Astrocyte (in vitro differentiated cells and primary cell): ENCODE measurements at regions not wholly inside any gene's neighbourhood (a gene's known extent, or its start where the extent isn't known, plus 50 kb on each side); places are given as distances from the start of the nearest gene placed in this dataset.

Source experiments
- DNase-seq: peaks from one replicate; pipeline ENCODE4 v3.0.0-alpha.2; 2010; ENCODE audit warnings: low read depth
- FAIRE-seq: peaks from 2 replicates; lab custom pipeline; 2011; peaks lifted over from hg19 to GRCh38; lab: Jason Lieb, UNC
- H2AFZ ChIP-seq: 2 replicates; pipeline ENCODE4 v1.6.0; 2012; ENCODE audit warnings: low read depth, low read length, inconsistent platforms
- H3K27ac ChIP-seq: 2 replicates; pipeline ENCODE4 v1.5.1; 2011; ENCODE audit warnings: low read depth, low read length, inconsistent platforms
- H3K27me3 ChIP-seq: 2 replicates; pipeline ENCODE4 v1.6.0; 2011; ENCODE audit warnings: low read length, inconsistent platforms; ENCODE audit not compliant: insufficient read depth
- H3K36me3 ChIP-seq: 2 replicates; pipeline ENCODE4 v1.5.1; 2011; ENCODE audit warnings: low read length, inconsistent platforms; ENCODE audit not compliant: insufficient read depth
- H3K4me1 ChIP-seq: 2 replicates; pipeline ENCODE4 v1.5.1; 2011; ENCODE audit warnings: low read length, inconsistent platforms; ENCODE audit not compliant: insufficient read depth
- H3K4me2 ChIP-seq: 2 replicates; pipeline ENCODE4 v1.6.0; 2012; ENCODE audit warnings: low read length, inconsistent platforms
- H3K4me3 ChIP-seq: 2 replicates; pipeline ENCODE4 v1.5.1; 2011; ENCODE audit warnings: low read depth, mild to moderate bottlenecking, low read length, inconsistent platforms; ENCODE audit not compliant: insufficient read depth
- H3K79me2 ChIP-seq: 2 replicates; pipeline ENCODE4 v1.6.0; 2012; ENCODE audit warnings: mild to moderate bottlenecking, low read length, inconsistent platforms; ENCODE audit not compliant: insufficient read depth
- H3K9ac ChIP-seq: 2 replicates; pipeline ENCODE4 v1.6.0; 2012; ENCODE audit warnings: mild to moderate bottlenecking, low read length, inconsistent platforms
- H3K9me3 ChIP-seq: 2 replicates; pipeline ENCODE4 v1.5.1; 2012; ENCODE audit warnings: low read depth, mild to moderate bottlenecking, low read length, inconsistent platforms; ENCODE audit not compliant: insufficient read depth
- H4K20me1 ChIP-seq: 2 replicates; pipeline ENCODE4 v1.6.0; 2012; ENCODE audit warnings: low read length, inconsistent platforms; ENCODE audit not compliant: insufficient read depth
- H3K27ac Mint-ChIP-seq: one replicate; pipeline ENCODE4 v1.8.0; 2021; ENCODE audit warnings: mild to moderate bottlenecking, mixed read lengths; ENCODE audit not compliant: unreplicated experiment
- H3K27me3 Mint-ChIP-seq: one replicate; pipeline ENCODE4 v1.8.0; 2021; ENCODE audit warnings: low read depth, mixed read lengths; ENCODE audit not compliant: unreplicated experiment
- H3K36me3 Mint-ChIP-seq: one replicate; pipeline ENCODE4 v1.8.0; 2021; ENCODE audit warnings: low read depth, mixed read lengths; ENCODE audit not compliant: unreplicated experiment
- H3K4me1 Mint-ChIP-seq: one replicate; pipeline ENCODE4 v1.8.0; 2021; ENCODE audit warnings: low read depth, mixed read lengths; ENCODE audit not compliant: unreplicated experiment
- H3K4me3 Mint-ChIP-seq: one replicate; pipeline ENCODE4 v1.8.0; 2021; ENCODE audit warnings: mild to moderate bottlenecking, moderate library complexity, mixed read lengths; ENCODE audit not compliant: unreplicated experiment
- H3K9me3 Mint-ChIP-seq: one replicate; pipeline ENCODE4 v1.8.0; 2021; ENCODE audit warnings: mild to moderate bottlenecking, mixed read lengths; ENCODE audit not compliant: unreplicated experiment
- CTCF ChIP-seq: IDR thresholded peaks from 2 replicates; pipeline ENCODE4 v1.5.1; 2011; ENCODE audit warnings: low read depth, mild to moderate bottlenecking, inconsistent platforms, low read length, moderate library complexity; ENCODE audit not compliant: insufficient read depth
- EZH2 ChIP-seq: IDR thresholded peaks from 2 replicates; pipeline ENCODE4 v1.6.1; 2012; ENCODE audit warnings: mild to moderate bottlenecking, low read length, inconsistent platforms; ENCODE audit not compliant: insufficient read depth

GRCh38 chr1:83022206-83022605 is 976.7 kb downstream of the TTLL7 start:
- Histone ChIP-seq H3K4me2 (no peak overlapping the region), H4K20me1 (no peaks in the 10 kb centered on the region), H3K4me3 (no peak overlapping the region), H2AFZ (no peak overlapping the region), H3K36me3 (no peaks in the 10 kb centered on the region), H3K79me2 (no peaks in the 10 kb centered on the region), H3K4me1 (no peaks in the 10 kb centered on the region), H3K27ac (no peak overlapping the region), H3K9me3 (no peaks in the 10 kb centered on the region), H3K9ac (no peak overlapping the region), H3K27me3 (no peaks in the 10 kb centered on the region)
- Mint-ChIP-seq H3K9me3 (peaks cover 13% of the 10 kb centered on the region), H3K4me1 (no peaks in the 10 kb centered on the region), H3K27me3 (no peaks in the 10 kb centered on the region), H3K36me3 (no peaks in the 10 kb centered on the region), H3K27ac (no peak overlapping the region), H3K4me3 (no peak overlapping the region)
- TF ChIP-seq CTCF (no peak), EZH2 (no peak)
- DNase-seq (no peak), FAIRE-seq (no peak)

GRCh38 chr1:83017701-83018100 is 981.2 kb downstream of the TTLL7 start:
- H3K4me1 ChIP-seq = no peaks in the 10 kb centered on the region
- no peak overlapping the region for H3K4me3 ChIP-seq
- Mint-ChIP-seq H3K27ac (no peak overlapping the region), H3K27me3 (no peaks in the 10 kb centered on the region), H3K9me3 (peaks cover 13% of the 10 kb centered on the region), H3K4me3 (no peak overlapping the region), H3K4me1 (no peaks in the 10 kb centered on the region), H3K36me3 (no peaks in the 10 kb centered on the region)
- no peak overlapping the region for H3K27ac ChIP-seq
- no peak overlapping the region for H3K4me2 ChIP-seq
- TF ChIP-seq EZH2 (no peak), CTCF (no peak)
- no peak overlapping the region for H3K9ac ChIP-seq
- H3K27me3 ChIP-seq = no peaks in the 10 kb centered on the region
- FAIRE-seq (no peak), DNase-seq (no peak)
- no peak overlapping the region for H2AFZ ChIP-seq
- H3K9me3 ChIP-seq = no peaks in the 10 kb centered on the region
- H4K20me1 ChIP-seq = no peaks in the 10 kb centered on the region
- no peaks in the 10 kb centered on the region for H3K36me3 ChIP-seq
- no peaks in the 10 kb centered on the region for H3K79me2 ChIP-seq

- no peaks in the 10 kb centered on the region for H3K79me2 ChIP-seq
- no peaks in the 10 kb centered on the region for H3K9me3 ChIP-seq
- no peaks in the 10 kb centered on the region for H3K27me3 ChIP-seq
- Mint-ChIP-seq H3K27ac (no peak overlapping the region), H3K27me3 (no peaks in the 10 kb centered on the region), H3K36me3 (no peaks in the 10 kb centered on the region), H3K9me3 (peaks cover 13% of the 10 kb centered on the region), H3K4me3 (no peak overlapping the region), H3K4me1 (no peaks in the 10 kb centered on the region)
- no peak overlapping the region for H2AFZ ChIP-seq
- no peak overlapping the region for H3K4me3 ChIP-seq
- no peak for FAIRE-seq
- DNase-seq = no peak
- no peaks in the 10 kb centered on the region for H3K36me3 ChIP-seq
- H3K27ac ChIP-seq = no peak overlapping the region
- TF ChIP-seq EZH2 (no peak), CTCF (no peak)
- no peaks in the 10 kb centered on the region for H3K4me1 ChIP-seq
- no peak overlapping the region for H3K9ac ChIP-seq
- H3K4me2 ChIP-seq = no peak overlapping the region
- no peaks in the 10 kb centered on the region for H4K20me1 ChIP-seq
Measured at GRCh38 chr1:83017276-83017675, 981.7 kb downstream of the TTLL7 start.
